ENCODE measurements at regions not wholly inside any gene's neighbourhood (a gene's known extent, or its start where the extent isn't known, plus 50 kb on each side); places are given as distances from the start of the nearest gene placed in this dataset.

GRCh38 chr3:98968824-98969223 lies 67.3 kb upstream of the DCBLD2 start:
- H4K20me1 ChIP-seq: no peaks in the 10 kb centered on the region
- no peak for TF ChIP-seq Cebpa-rat (IDR thresholded peaks at IDR 0.05)
- H3K4me1 ChIP-seq: peaks cover 0 to 8% (median 0%) of the 10 kb centered on the region in 10 experiments; a peak in 3 of 20 replicates
- no peak overlapping the region for H3K4me2 ChIP-seq
- no peak overlapping the region for H3K4me3 ChIP-seq
- H3K9ac ChIP-seq: no peak overlapping the region
- peaks cover 0 to 8% (median 0%) of the 10 kb centered on the region in 11 experiments; a peak in 2 of 22 replicates for H3K9me3 ChIP-seq (replicated peaks in 1 of 11)
- H3K36me3 ChIP-seq: no peaks in the 10 kb centered on the region
- no peak overlapping the region for H3K27ac ChIP-seq
- no peaks in the 10 kb centered on the region for H3K27me3 ChIP-seq

DNA sequence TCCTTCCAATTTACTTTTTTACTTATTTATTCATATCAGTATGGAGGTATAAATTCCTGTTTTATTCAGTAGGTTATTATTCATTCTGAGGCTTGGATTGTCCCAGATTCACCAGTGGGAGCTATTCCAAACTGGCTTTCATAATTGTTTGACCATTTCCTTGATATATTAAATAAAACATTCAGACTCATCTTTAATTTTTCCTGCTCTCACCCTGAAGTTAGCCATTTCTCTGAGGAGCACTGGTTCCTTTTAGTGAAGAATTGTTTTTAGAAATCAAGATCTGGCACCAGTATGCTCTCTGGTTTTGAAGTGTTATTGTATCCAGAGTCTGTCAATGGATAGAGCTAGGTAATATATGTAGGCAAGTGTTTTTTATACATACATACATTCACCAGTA lies 66.9 kb upstream of the DCBLD2 start:
- H3K4me3 ChIP-seq: no peak overlapping the region
- H3K4me2 ChIP-seq: no peak overlapping the region
- H3K9ac ChIP-seq: no peak overlapping the region
- TF ChIP-seq Cebpa-rat (IDR thresholded peaks at IDR 0.05): no peak
- H4K20me1 ChIP-seq: no peaks in the 10 kb centered on the region
- no peaks in the 10 kb centered on the region for H3K36me3 ChIP-seq
- peaks cover 0 to 8% (median 0%) of the 10 kb centered on the region in 10 experiments; a peak in 3 of 20 replicates for H3K4me1 ChIP-seq
- no peaks in the 10 kb centered on the region for H3K27me3 ChIP-seq
- no peak overlapping the region for H3K27ac ChIP-seq
- peaks cover 0 to 8% (median 0%) of the 10 kb centered on the region in 11 experiments; a peak in 1 of 22 replicates for H3K9me3 ChIP-seq (replicated peaks in 1 of 11)

GRCh38 chr3:98967758-98968157 lies 66.3 kb upstream of the DCBLD2 start:
- Histone ChIP-seq H4K20me1 (no peaks in the 10 kb centered on the region), H3K27me3 (no peaks in the 10 kb centered on the region), H3K9me3 (replicated peaks in 1 of 11) (0 out of 22 replicates have a peak, but pooled peaks cover 0 to 2% (median 0%) of the 10 kb centered on the region in 11 experiments), H3K9ac (no peak overlapping the region), H3K4me2 (no peak overlapping the region), H3K27ac (no peak overlapping the region), H3K36me3 (no peaks in the 10 kb centered on the region), H3K4me1 (peaks cover 0 to 8% (median 0%) of the 10 kb centered on the region in 10 experiments; a peak in 3 of 20 replicates), H3K4me3 (no peak overlapping the region)
- TF ChIP-seq Cebpa-rat (IDR thresholded peaks at IDR 0.05): no peak

DNA sequence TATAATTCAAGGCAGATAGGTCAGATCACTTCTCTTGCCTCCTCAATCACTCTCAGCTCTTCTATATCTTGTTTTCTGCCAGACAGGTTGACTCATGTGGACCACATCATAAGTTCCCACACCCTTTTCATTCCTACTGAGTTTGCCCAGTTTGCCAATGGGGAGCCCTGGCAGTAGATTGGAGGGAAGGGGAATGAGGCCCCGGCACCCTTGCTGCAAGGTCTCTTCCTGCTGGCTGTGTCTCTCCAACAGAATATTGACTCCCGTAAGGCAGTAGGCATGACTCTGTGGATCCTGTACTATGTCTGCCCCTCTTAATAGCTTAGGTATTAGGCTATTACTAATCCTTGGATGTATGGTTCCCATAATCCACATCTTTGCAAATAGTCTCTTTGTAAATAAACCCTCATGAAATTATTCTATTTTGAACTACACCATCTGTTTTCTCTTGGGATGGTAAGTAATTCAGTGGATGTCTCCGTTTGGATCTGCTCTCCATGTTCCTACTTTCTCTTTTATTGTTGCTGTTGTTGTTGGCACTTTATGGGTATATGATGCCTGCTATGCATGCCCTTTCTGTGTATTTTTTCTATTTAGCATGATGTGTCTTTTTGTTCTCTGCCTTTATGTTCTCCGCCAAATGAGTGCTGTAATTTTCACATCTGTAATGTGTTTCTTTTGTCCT lies 65.5 kb upstream of the DCBLD2 start:
- no peak overlapping the region for H3K9ac ChIP-seq
- H3K27me3 ChIP-seq: no peaks in the 10 kb centered on the region
- no peaks in the 10 kb centered on the region for H3K36me3 ChIP-seq
- no peak overlapping the region for H3K4me3 ChIP-seq
- no peaks in the 10 kb centered on the region for H3K9me3 ChIP-seq (replicated peaks in 1 of 11)
- no peak for TF ChIP-seq Cebpa-rat (IDR thresholded peaks at IDR 0.05)
- H3K4me2 ChIP-seq: no peak overlapping the region
- no peak overlapping the region for H3K27ac ChIP-seq
- H4K20me1 ChIP-seq: no peaks in the 10 kb centered on the region
- peaks cover 0 to 8% (median 0%) of the 10 kb centered on the region in 10 experiments; a peak in 3 of 20 replicates for H3K4me1 ChIP-seq

DNA sequence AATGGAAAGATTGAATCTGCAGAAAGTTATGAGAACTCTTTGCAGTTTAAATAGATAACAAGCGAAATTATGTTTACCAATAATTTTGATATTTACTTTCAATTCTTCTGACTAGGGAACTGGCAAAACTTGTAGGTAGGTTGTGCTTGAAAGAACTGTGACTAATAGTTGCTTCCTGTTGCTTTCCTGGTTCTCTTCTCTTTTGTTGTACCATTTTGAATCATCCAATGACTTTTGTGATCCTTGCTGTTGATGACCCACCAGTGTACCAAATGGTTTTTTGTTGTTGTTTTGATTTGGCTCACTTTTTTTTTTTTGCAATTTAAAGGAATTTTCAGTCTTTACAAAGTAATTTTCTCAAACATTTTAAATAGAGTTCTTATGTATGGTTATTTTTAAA lies 64.9 kb upstream of the DCBLD2 start:
- Histone ChIP-seq H3K9me3 (replicated peaks in 1 of 11) (no peaks in the 10 kb centered on the region), H3K4me3 (no peak overlapping the region), H3K36me3 (no peaks in the 10 kb centered on the region), H3K4me2 (no peak overlapping the region), H3K27me3 (no peaks in the 10 kb centered on the region), H3K9ac (no peak overlapping the region), H4K20me1 (no peaks in the 10 kb centered on the region), H3K27ac (no peak overlapping the region), H3K4me1 (peaks cover 0 to 5% (median 0%) of the 10 kb centered on the region in 10 experiments; a peak in 3 of 20 replicates)
- no peak for TF ChIP-seq Cebpa-rat (IDR thresholded peaks at IDR 0.05)

GRCh38 chr3:98964784-98965183 lies 63.3 kb upstream of the DCBLD2 start:
- Histone ChIP-seq H3K36me3 (no peaks in the 10 kb centered on the region), H4K20me1 (no peaks in the 10 kb centered on the region), H3K4me2 (no peak overlapping the region), H3K4me3 (no peak overlapping the region), H3K27ac (no peak overlapping the region), H3K27me3 (no peaks in the 10 kb centered on the region), H3K4me1 (no peaks in the 10 kb centered on the region), H3K9me3 (replicated peaks in 1 of 11) (no peaks in the 10 kb centered on the region), H3K9ac (no peak overlapping the region)
- TF ChIP-seq Cebpa-rat (IDR thresholded peaks at IDR 0.05): no peak

DNA sequence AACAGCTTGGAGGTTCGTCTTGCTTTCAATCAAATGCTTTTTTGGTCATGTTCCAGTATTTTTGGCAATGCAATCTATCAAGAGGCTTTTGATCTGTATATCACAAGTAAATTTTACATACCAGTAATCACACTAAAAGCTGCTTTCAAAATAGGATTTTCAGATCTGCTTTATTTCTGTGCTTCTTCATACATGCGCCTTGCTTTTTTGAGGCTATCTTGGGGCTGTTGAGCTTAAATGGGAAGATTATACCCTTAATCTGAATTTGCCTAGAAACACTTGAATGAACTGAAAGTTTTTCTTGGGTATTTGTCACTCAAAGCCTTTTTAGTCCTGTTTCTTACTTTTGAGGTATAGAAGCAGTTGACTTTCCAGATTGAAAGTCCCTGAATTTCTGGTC lies 62.1 kb upstream of the DCBLD2 start:
- no peak overlapping the region for H3K9ac ChIP-seq
- H3K27ac ChIP-seq: no peak overlapping the region
- H3K4me1 ChIP-seq: no peaks in the 10 kb centered on the region
- TF ChIP-seq Cebpa-rat (IDR thresholded peaks at IDR 0.05): no peak
- no peaks in the 10 kb centered on the region for H3K9me3 ChIP-seq (replicated peaks in 1 of 11)
- H3K4me3 ChIP-seq: no peak overlapping the region
- H3K4me2 ChIP-seq: no peak overlapping the region
- no peaks in the 10 kb centered on the region for H4K20me1 ChIP-seq
- no peaks in the 10 kb centered on the region for H3K27me3 ChIP-seq
- no peaks in the 10 kb centered on the region for H3K36me3 ChIP-seq

DNA sequence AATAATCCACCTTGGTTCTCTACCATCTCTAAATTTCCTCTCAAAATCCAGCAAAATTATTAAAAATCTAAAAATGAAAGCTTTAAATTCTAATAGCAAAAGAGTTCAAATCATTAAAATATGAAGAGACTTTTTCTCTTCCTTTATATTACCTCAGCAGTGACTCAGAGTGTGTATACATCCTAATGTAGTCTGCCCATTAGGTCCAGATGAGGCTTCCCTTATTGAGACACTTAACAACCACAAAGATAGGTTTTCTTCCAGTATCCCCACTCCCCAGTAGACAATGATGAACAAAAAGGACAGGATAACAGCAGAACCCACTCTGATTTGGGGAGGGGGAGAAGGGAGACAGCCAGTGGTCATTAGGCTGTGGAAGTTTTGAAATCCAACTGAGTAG lies 61.5 kb upstream of the DCBLD2 start:
- H3K27me3 ChIP-seq: no peaks in the 10 kb centered on the region
- H3K9me3 ChIP-seq (replicated peaks in 1 of 11): no peaks in the 10 kb centered on the region
- no peaks in the 10 kb centered on the region for H3K4me1 ChIP-seq
- H3K9ac ChIP-seq: no peak overlapping the region
- H3K4me3 ChIP-seq: no peak overlapping the region
- no peaks in the 10 kb centered on the region for H4K20me1 ChIP-seq
- H3K36me3 ChIP-seq: no peaks in the 10 kb centered on the region
- no peak overlapping the region for H3K27ac ChIP-seq
- no peak for TF ChIP-seq Cebpa-rat (IDR thresholded peaks at IDR 0.05)
- no peak overlapping the region for H3K4me2 ChIP-seq

DNA sequence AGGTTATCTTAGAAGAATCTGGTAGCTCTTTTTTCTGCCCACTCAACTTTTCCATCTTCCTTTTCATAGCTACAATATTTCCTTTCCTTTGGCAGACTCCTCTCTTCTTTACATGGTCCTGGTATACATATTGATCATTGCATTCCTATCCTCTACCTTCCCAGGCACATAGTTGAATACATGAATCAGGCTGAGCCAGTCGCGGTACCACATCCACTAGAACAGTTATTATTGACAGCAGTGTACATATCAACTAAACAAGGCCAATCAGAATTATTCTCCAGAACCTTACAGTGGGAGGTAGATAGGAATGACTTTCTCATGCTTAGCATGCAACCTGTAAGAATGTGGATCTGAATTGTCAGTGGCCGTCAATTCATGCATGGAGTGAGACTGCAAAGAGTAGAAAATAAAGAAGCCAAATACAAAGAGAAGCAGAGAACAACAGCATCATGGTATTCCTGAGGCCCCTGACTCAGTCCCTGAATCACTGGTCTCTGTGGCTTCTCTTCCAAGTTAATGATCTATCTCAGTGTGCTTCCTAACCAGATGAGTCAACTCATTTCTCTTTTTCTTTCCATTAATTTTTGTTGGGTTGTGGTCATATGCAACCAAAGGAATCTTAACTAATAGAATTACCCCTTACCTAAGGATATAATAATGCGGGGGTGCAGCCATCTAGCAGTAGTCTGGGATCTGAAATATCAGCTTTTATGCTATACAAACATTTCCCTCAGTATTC lies 60.9 kb upstream of the DCBLD2 start:
- Histone ChIP-seq H4K20me1 (no peaks in the 10 kb centered on the region), H3K4me1 (no peaks in the 10 kb centered on the region), H3K9ac (no peak overlapping the region), H3K27ac (no peak overlapping the region), H3K4me2 (no peak overlapping the region), H3K4me3 (no peak overlapping the region), H3K36me3 (no peaks in the 10 kb centered on the region), H3K27me3 (no peaks in the 10 kb centered on the region), H3K9me3 (replicated peaks in 1 of 11) (no peaks in the 10 kb centered on the region)
- no peak for TF ChIP-seq Cebpa-rat (IDR thresholded peaks at IDR 0.05)
